ENCODE measurements at regions not wholly inside any gene's neighbourhood (a gene's known extent, or its start where the extent isn't known, plus 50 kb on each side); places are given as distances from the start of the nearest gene placed in this dataset.

- no peak overlapping the region for H3K4me3 Mint-ChIP-seq
- Histone ChIP-seq H3K27me3 (ENCODE audit: insufficient read depth, low read length) (no peaks in the 10 kb centered on the region), H2AFZ (ENCODE audit: low read length) (no peak overlapping the region)
These were observed 319.0 kb upstream of the NUDT12 start for GRCh38 chr5:103881560-103881959.

More at GRCh38 chr5:103881560-103881959, 319.0 kb upstream of the NUDT12 start:
- Histone ChIP-seq H2AK5ac (ENCODE audit: insufficient read length, low read length) (no peak overlapping the region), H3T11ph (ENCODE audit: low read length) (no peak overlapping the region), H3K4me2 (ENCODE audit: insufficient read depth, insufficient read length, low read length) (no peak overlapping the region), H3K79me2 (ENCODE audit: insufficient read depth, low read length) (no peaks in the 10 kb centered on the region), H3K9ac (ENCODE audit: extremely low read depth, insufficient read length, low read length) (no peak overlapping the region), H4K8ac (replicated peaks; ENCODE audit: insufficient read length, low read depth, low read length) (no peak overlapping the region), H4K5ac (ENCODE audit: insufficient read length, low read depth, low read length) (no peak overlapping the region), H2BK120ac (ENCODE audit: low read depth, low read length, poor library complexity, severe bottlenecking) (no peak overlapping the region), H3K4ac (ENCODE audit: low read depth, low read length) (no peak overlapping the region), H2BK5ac (ENCODE audit: insufficient read length, low read length) (no peak overlapping the region), H3K79me1 (ENCODE audit: insufficient read depth, low read depth, low read length, poor library complexity, severe bottlenecking) (no peaks in the 10 kb centered on the region), H2BK15ac (ENCODE audit: low read depth, low read length) (no peak overlapping the region), H3K9me3 (ENCODE audit: control insufficient read depth, low read depth, low read length) (no peaks in the 10 kb centered on the region), H3K14ac (ENCODE audit: insufficient read depth, low read length) (no peak overlapping the region), H2BK12ac (ENCODE audit: insufficient read length, low read depth, low read length) (no peak overlapping the region), H3K27ac (ENCODE audit: insufficient read length, low read depth, low read length) (no peak overlapping the region), H4K20me1 (ENCODE audit: control insufficient read depth, insufficient read depth, insufficient read length) (no peaks in the 10 kb centered on the region), H3K23me2 (ENCODE audit: insufficient read length, low read depth, low read length, poor library complexity, severe bottlenecking) (no peaks in the 10 kb centered on the region), H3K4me1 (ENCODE audit: insufficient read depth, low read length) (no peaks in the 10 kb centered on the region), H3K18ac (ENCODE audit: insufficient read length, low read depth, low read length) (no peak overlapping the region), H3K56ac (ENCODE audit: insufficient read length, low read depth, low read length) (no peak overlapping the region), H3K23ac (ENCODE audit: insufficient read length, low read depth, low read length) (no peak overlapping the region), H4K91ac (ENCODE audit: insufficient read length, low read depth, low read length) (no peak overlapping the region), H2BK20ac (ENCODE audit: low read depth, low read length, poor library complexity, severe bottlenecking) (no peak overlapping the region)
- no peak for TF ChIP-seq CTCF (conservative IDR thresholded peaks at IDR 0.05)
- no peaks in the 10 kb centered on the region; a peak in 1 of 7 replicates for H3K36me3 Mint-ChIP-seq (ENCODE audit: insufficient read depth in 1 of 3, low read depth in 3 of 3)
- no peaks in the 10 kb centered on the region for H3K4me1 Mint-ChIP-seq
- H3K27me3 Mint-ChIP-seq (ENCODE audit: low read depth) = no peaks in the 10 kb centered on the region
- WGBS (ENCODE audit: extremely low coverage, insufficient read length, low lambda C conversion rate) = no CpG with 5 or more reads among the region's 1 CpG
- peaks cover 0 to 2% of the 10 kb centered on the region in 2 experiments; a peak in 1 of 5 replicates for H3K9me3 Mint-ChIP-seq
- DNase-seq = no peak
- no peak overlapping the region for H3K27ac Mint-ChIP-seq
